Right ventricle myocardium inferior (tissue), 1 donor: ENCODE measurements at regions not wholly inside any gene's neighbourhood (a gene's known extent, or its start where the extent isn't known, plus 50 kb on each side); places are given as distances from the start of the nearest gene placed in this dataset.

Experiments
- ATAC-seq: fragments of 200-7000 bp; cut with Tn5 transposase; one replicate; pipeline ENCODE4 v1.9.1; 2020; ENCODE audit warnings: mild to moderate bottlenecking, moderate library complexity
- DNase-seq: peaks from one replicate; pipeline ENCODE4 v3.0.0; 2021; ENCODE audit errors: missing footprints
- intact Hi-C: fragments of 100-400 bp; cut with DNase I; formaldehyde crosslinking; loops from one replicate; pipeline ENCODE4 v1.11.0; 2022
- donor health status: DM: no; HTN: yes; CAD: no; lungs with severe emphysema.

DNA sequence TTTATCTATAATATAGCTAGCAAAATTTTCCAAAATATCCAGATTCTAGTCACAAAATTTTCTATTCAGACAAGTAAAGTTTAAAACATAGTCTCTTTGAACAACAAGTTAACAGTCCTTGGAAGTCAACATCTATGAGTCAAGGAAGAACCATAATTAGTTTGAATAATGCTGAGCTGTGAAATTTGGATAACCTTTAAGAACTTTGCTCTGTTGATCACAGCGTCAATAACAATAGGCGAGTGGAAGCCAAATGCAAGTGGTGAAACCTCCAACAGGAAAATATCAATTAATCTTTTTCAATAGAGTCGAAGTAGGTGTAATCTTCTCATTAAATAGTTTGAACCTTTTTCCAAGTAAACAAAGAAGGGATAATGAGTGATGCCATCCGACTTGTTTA lies 466.6 kb downstream of the FOXG1 start:
- intact Hi-C loops = no loop called here
- DNase-seq (no peak), ATAC-seq (no peak)

DNA sequence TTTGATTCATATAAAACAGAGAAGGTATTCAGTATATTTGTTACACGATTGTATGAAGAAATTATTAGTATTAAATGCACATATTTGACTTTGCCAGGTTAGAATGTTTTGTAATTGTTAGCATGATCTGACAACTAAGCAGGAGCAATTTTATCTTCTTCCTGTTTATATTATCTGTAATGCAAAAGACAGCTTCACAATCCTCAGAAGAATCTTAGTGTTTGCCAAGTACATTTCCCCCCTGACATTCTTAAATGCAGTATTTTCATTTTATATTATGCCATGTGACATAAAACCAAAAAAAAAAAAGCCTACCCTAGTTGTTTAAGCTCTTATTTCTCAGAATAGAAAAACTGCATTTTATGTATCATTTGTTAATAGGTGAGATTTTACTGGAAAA lies 469.4 kb downstream of the FOXG1 start:
- intact Hi-C loops = no loop called here
- DNase-seq = no peak
- no peak for ATAC-seq

DNA sequence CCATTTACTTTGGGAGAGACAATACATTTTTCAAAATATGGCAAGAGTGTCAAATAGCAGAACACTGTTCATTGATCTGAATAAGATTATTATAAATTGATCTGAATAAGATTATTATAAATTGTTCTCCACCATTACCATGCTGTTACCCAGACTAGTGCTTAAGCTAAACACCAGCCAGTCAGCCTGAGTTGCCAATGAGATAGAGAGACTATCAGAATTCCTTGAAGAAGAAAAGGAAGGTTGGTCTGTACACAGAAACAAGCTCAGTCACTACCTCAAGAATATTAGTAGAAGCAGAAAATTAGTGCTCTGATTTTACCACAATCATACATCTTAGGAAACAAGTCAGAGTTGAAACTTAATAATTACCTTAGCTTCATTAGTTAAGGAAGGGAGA lies 469.8 kb downstream of the FOXG1 start:
- intact Hi-C loops = no loop called here
- DNase-seq (no peak), ATAC-seq (no peak)

DNA sequence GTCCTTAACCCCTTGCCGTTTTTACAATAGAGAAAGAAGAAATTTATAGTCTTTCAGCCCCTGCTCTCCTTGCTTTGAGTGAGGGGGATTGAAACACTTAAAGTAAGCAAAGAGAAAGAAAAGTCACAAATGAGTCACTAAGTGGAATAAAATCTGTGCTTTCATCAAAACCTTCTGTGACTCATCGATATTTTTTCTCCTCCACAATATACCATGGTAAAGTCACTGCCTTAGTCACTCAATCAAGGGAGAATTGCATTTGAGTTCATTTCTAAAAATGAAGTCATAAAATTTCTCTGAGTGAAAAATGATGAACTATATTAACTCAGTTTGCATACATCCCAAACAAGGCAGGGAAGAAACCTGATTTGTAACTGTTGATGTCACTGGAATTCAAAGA lies 470.3 kb downstream of the FOXG1 start:
- ATAC-seq (no peak), DNase-seq (no peak)
- intact Hi-C loops = no loop called here

DNA sequence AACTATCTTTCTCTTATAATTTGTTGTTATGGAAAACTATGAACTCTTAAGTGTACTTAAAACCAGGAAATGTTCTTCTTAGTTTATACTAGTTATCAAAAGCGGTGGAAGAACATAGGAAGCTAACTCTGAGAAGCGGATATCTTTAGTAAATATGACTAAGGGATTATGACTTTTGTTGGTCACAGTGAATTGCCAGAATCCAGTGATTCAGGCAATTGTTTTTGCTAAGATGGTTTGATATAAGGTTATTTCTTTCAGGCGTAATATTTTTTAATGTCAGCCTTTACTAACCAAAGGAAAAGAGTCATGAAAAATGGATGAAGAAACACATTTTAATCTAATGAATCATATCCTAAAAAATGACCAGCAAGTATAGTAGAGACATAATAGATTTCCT lies 473.5 kb downstream of the FOXG1 start:
- no peak for ATAC-seq
- intact Hi-C loops = no loop called here

DNA sequence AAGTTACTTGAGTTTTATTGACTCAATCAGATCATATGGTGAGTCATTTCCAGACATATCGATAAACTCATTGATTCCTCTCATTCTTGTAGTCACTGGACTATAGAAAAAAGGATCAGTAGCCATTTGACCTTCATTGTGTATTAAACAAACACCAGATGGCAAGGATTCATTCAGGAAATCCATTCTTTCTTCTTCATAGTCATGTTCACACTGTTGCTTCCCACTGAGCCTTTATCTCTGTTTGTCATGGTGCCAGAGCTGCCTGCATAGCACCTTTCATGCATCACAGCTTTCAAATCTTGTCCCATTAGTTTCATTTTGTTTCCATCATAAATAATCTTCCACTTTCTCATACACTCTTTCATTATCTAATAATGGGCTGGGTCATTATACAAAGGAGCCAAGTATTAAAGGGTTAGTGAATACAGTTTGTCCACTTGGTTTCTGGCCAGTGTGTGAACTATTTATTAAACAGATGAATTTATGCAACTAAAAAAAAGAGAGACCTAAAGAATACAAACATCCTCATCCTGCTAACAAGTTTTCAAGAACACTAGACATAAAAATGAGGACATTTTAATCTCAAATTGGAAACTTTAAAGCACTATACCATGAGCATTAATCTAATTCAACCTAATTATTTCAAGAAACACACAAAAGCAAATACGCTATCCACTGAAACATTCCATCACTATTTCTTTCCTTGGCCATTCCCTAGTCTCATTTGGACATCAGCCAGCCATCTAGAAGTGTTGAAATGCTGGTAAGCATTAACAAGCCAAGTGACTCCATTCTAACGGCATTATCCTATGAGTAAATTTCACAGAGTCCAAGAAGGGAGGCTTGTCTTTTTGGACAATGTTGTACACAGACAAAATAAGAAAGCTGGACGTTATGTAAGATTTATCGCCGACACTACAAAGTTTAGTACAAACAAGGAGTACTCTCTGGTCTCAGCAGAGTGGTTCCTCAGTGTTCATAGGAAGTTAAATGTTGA lies 476.5 kb downstream of the FOXG1 start:
- ATAC-seq (peak; percentile 48), DNase-seq (no peak)
- intact Hi-C loops = no loop called here

More for the DNA sequence above, 473.5 kb downstream of the FOXG1 start:
- DNase-seq = no peak

DNA sequence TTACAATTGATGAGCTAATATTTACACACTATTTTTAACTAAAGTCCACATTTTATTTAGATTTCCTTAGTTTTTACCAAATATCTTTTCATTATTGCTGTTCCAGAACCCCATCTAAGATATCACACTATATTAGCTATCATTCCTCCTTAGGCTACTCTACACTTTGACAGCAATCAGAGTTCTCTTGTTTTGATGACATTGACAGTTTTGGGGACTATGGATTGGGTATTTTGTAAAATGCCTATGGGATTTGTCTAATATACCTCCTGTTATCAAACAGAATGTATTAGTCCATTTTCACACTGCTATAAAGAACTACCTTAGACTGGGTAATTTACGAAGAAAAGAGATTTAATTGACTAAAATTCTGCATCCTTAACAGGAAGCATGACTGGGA lies 489.1 kb downstream of the FOXG1 start:
- no peak for DNase-seq
- ATAC-seq = no peak
- intact Hi-C loops = no loop called here

DNA sequence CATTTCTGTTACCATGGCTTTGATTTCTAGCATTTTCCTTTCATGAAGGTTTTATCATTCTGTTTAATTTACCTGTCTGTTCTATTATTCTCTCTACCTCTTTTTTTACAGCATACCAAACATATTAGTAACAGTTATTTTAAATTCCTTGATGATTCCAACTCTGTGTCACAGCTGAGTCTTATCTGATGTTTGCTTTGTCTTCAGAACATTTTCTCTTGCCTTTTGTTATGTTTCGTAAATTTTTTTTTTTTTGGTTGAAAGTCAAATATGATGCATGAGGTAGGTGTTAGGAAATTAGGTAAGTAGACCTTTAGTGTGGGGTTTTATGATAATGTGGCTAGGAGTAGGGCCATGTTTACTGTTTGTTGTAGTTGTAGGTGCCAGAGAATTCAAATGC lies 496.4 kb downstream of the FOXG1 start:
- DNase-seq (no peak), ATAC-seq (no peak)
- intact Hi-C loops = no loop called here

DNA sequence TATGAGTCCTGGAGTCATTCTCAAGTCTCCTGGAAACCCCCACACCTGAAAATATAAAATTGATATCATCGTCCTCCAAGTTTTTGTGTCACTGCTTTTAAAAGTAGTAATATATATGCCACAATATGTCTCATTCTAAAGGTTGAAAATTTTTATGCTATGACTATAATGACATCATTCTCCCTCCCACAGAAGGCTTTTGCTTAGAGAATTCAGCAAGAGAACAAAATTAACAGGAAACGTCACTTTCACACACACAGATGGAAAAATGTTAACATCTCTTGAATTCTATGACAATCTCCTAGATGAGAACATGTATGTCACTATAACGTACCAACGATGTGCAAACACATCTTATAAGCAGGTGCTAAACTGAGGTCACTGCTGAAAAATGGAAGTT lies 498.3 kb downstream of the FOXG1 start:
- intact Hi-C loops = no loop called here
- no peak for ATAC-seq

DNA sequence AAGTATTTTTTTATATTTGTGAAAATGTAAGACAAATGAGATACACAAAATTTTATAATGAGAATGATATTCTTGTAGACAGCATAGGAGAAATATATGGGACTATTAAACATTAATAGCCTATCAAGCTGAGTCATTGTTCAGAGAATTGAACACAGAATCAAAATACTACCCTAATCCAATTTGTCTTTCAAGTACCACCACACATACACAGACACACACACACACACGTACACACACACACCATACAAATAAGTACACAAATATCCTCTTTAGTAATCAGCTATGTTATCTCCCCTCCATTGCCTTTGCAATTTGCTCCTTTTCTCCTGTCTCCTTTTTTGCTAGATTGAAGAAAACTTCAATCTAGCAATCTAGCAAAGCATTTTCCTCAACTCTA lies 499.3 kb downstream of the FOXG1 start:
- ATAC-seq (no peak), DNase-seq (no peak)
- intact Hi-C loops = no loop called here

More for the DNA sequence above, 498.3 kb downstream of the FOXG1 start:
- DNase-seq = no peak

DNA sequence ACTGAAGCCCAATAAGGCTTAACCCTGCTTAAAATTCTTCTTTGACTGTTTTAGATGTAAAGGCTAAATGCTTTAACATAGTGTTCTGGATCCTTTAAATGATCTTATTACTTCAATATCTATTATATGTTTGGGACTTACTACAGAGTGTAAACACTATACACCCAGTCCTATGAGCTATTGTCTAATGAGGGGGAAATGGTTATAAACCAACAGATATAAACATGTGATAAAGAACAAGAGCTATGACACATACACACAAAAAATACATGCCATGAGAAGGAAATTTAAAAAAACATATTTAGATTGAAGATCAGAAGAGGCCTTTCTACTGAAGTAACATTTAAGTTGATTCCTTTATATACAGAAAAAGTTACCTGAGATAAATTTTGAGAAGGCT lies 505.1 kb downstream of the FOXG1 start:
- DNase-seq = no peak
- intact Hi-C loops = no loop called here
- no peak for ATAC-seq

DNA sequence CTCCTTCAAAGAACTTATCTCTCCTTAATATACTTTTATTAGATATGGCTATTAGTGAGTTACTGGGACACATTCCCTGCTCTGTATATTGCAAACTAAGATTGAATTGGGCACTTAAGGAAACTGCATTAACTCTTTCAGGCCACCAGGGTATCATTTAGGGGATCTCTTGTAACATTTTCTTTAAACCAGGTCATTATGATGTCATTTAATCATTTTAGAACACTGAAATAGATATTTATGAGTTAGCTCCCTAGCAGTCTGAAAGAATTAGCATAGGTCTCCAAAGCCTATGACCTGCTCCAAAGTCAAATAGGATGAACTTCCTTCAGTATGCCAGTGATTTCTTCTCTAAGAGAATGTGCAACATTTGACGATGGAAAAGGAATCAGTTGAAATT lies 506.9 kb downstream of the FOXG1 start:
- ATAC-seq (no peak), DNase-seq (no peak)
- intact Hi-C loops = no loop called here

DNA sequence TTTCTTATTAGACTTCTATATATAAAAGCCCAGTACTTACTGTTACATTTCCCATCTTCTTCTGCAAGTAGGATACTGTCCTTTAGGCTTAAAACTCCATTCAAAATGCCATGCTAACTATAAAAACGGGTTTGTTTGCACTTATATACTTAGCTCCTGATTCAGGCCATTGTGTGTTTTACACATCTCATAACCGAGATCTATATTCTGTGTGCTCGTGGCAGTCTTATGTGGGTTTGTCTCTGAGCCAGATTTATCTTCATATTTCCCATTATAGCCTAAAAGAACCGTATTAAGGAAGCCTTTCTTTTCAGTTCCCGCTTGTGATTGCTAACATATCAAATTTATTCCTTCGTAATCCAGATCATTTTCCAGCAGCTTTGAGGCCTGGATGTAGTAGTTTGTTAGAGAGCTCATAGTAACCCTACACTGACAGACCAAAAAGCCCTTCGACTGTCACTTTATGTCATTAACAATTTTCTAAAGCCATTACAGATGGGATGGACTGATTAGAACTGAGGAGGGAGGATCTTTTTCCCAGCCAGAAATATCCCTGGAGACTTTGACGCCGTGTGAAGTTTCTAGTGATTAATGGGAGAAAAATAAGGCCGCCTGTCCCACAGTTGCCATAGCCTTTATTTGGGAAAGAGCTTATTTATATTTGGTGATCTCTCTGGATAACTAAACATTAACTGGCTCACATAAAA lies 508.5 kb downstream of the FOXG1 start:
- DNase-seq (no peak), ATAC-seq (no peak)
- intact Hi-C loops = no loop called here

DNA sequence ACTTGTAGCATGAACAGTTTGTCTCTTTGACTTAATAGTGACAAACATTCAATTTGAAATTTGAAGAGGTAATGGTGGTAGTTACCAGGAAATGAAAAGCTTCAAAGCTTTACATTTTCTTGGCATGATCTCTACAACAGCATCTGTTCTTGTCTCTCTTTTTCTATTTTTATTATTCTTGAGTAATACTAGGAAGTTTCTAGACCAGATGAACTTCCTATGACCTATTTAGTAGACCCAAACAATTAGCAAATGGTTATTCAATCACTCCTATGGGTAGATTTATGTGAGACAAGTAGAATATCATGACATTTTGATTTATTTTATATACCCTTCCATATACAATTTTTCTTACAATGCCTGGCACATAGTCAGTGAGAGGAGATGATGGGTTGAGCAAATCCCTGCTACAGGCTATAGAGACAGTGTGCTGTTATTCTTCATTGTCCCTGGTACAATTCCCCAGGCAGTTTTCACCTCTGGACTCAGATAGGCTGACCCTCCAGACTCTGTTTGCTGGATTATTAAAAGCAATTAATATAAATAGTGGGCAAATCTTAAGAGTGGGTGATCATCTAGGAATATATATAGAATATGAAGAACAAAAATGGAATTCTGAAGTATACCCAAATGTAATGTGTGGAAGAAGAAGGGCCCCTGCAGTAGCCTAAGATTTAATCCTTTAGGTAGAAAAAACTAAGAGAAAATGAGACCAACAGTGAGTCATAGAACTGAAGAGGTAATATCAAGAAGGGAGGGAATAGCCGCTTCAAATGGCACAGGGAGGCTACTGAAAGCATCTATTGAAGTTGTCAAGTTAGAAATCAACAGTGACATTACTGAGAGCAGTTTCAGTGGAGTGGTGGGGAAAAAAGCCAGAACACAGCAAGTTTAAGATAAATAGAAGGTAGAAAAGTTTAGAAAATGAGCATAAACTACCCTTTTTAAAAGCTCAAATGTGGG lies 512.0 kb downstream of the FOXG1 start:
- DNase-seq (no peak), ATAC-seq (no peak)
- intact Hi-C loops = no loop called here

DNA sequence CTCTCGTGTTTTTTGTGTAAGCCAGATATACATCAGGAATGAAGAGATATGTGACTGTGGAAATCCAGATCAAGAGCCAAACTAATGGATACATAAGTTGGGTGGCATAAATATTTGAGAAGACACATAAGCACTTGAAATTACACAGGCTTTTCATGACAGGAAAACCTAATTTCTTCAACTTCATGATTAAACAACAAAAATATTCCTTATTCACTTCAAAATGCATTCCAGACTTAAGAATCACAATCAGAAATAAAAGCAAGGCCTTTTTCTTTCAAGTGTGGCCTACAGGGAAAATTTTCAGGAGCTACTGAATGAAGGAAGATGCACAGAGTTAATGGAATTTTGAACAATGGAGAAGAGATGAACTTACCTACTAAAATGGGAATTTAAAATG lies 515.6 kb downstream of the FOXG1 start:
- no peak for DNase-seq
- no peak for ATAC-seq
- intact Hi-C loops = no loop called here

DNA sequence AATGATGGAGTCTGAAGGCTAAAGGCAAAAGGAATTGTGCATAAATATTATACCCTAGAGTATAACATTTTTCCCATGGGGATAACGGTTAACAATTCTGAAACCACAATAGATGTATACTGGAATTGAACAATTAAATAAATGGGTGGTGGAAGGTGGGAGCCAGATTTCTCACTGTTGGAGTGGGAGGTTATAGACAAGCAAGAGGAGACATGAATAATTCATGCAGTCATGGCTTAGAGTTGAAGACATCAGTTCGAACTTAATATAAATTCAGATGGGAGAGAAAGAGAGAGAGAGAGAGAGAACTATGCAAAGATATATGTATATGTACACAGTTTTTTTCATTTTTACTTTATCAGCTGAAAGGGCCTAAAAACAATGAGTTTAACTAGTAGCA lies 523.9 kb downstream of the FOXG1 start:
- intact Hi-C loops = no loop called here
- DNase-seq (no peak), ATAC-seq (no peak)

DNA sequence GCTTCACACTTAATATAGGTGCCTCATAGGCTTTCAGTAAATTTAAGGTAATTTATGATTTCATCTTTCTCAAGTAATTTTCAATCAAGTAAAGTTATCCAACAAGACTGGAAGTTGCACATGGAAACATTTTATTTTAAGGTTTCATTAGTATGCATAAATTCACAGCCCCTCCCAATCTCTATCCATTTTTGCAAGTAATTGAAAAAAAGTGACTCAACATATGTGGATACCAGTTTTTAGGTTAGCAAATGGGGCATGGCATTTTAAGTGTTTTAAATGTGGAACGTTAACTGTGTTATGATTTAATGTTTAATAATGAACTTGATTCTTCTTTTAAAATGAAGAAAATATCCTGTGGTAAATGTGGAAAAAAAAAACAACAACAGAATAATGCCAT lies 532.8 kb downstream of the FOXG1 start:
- no peak for ATAC-seq

DNA sequence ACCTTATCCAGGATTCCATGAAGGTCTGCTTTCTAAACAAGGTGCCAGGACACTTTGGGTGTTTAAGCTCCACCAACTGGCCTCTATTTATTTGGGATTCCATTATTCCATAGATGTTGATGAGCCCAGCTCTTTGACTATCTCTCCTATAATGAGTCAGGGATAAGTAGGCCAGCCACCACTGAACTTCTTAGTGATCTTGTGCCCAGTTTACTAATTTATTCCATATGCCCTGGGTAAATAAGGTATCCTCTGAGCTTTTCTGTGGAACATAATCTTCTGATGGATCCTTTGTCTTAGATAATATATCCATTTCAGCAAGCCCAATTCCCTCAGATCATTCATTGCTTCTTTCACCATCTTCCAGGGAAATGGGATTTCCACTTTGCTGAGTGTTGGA lies 535.0 kb downstream of the FOXG1 start:
- DNase-seq (no peak), ATAC-seq (no peak)
- intact Hi-C loops = no loop called here

More for the DNA sequence above, 532.8 kb downstream of the FOXG1 start:
- intact Hi-C loops = no loop called here
- DNase-seq = no peak

DNA sequence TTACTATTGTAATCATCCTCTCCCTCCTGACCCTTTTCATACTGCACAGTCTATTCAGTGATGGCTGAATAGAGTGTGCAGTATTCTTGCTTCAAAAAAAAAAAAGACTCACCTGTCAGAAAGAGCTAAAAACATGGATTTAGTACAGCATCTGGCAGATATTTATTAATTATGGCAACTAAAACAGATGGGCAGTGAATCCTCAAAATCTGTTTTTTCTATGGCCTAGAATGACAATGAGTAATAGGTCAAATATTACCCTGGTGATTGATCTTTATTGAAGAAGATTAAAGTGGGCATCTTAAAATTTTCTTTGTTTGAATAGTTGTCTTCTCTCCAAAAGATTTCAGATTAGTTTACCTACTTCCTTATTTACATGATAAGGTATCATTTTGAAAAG lies 543.6 kb downstream of the FOXG1 start:
- ATAC-seq = no peak
- intact Hi-C loops = no loop called here
- DNase-seq = no peak
